ENCODE measurements at regions not wholly inside any gene's neighbourhood (a gene's known extent, or its start where the extent isn't known, plus 50 kb on each side); places are given as distances from the start of the nearest gene placed in this dataset.

DNA sequence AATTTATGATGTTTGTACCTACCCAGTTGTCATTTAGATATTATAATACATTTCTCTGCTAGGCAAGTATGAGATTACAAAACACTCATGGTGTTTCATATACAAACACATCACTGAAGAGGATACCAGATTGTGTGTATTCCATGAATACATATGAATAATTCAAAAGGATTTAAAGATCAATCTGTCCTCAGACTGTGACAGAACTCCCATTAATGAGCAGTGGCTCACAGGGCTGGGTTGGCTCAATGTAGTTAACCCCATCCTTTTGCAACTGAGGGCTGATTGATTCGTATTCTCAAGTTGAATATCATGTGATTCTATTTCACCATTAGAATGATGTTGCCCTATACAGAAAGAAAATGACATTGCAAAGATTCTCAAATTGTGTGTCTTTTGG is 79.6 kb upstream of the SPANXN2 start:
- no peak overlapping the region for H4K5ac ChIP-seq (ENCODE audit: low read length)
- no peak overlapping the region for H3K4ac ChIP-seq (ENCODE audit: low read depth, low read length)
- no peak overlapping the region for H2BK15ac ChIP-seq (replicated peaks; ENCODE audit: low read depth)
- no peak overlapping the region for H3K27ac ChIP-seq (ENCODE audit: low read depth, low read length)
- no CpG with 5 or more reads among the region's 1 CpG for WGBS (ENCODE audit: extremely low coverage, insufficient coverage, low lambda C conversion rate)
- no peaks in the 10 kb centered on the region for H3K79me1 ChIP-seq (ENCODE audit: low read length)
- no peak overlapping the region for H2BK120ac ChIP-seq (ENCODE audit: low read depth, low read length)
- no peak overlapping the region for H2BK5ac ChIP-seq (ENCODE audit: low read length)
- no peak overlapping the region for H3K4me2 ChIP-seq (ENCODE audit: low read length)
- no peak overlapping the region for H3K4me3 ChIP-seq (ENCODE audit: low read length)
- DNase-seq = no peak
- H3K9ac ChIP-seq (ENCODE audit: low read length) = no peak overlapping the region
- no peak overlapping the region for H3K23ac ChIP-seq (ENCODE audit: low read length)
- no peak overlapping the region for H2AK5ac ChIP-seq (ENCODE audit: low read length)
- no peak overlapping the region for H3K18ac ChIP-seq (ENCODE audit: low read length)
- H3K56ac ChIP-seq (ENCODE audit: low read length) = no peak overlapping the region
- H3K4me1 ChIP-seq (ENCODE audit: control insufficient read depth, low read depth, low read length) = no peaks in the 10 kb centered on the region
- no peaks in the 10 kb centered on the region for H3K36me3 ChIP-seq (ENCODE audit: control insufficient read depth, insufficient read depth, low read length)
- no peaks in the 10 kb centered on the region for H3K27me3 ChIP-seq (ENCODE audit: insufficient read depth, low read length, poor library complexity)
- no peaks in the 10 kb centered on the region for H3K79me2 ChIP-seq (ENCODE audit: control insufficient read depth, insufficient read depth, low read length)
- no peak overlapping the region for H4K8ac ChIP-seq (ENCODE audit: low read depth, low read length)

GRCh38 chrX:143788265-143788664 is 67.7 kb upstream of the SPANXN2 start:
- Histone ChIP-seq H3K4me1 (ENCODE audit: control insufficient read depth, low read depth, low read length) (no peaks in the 10 kb centered on the region), H3K56ac (ENCODE audit: low read length) (no peak overlapping the region), H3K4ac (ENCODE audit: low read depth, low read length) (no peak overlapping the region), H3K18ac (ENCODE audit: low read length) (no peak overlapping the region), H3K79me2 (ENCODE audit: control insufficient read depth, insufficient read depth, low read length) (no peaks in the 10 kb centered on the region), H3K27me3 (ENCODE audit: insufficient read depth, low read length, poor library complexity) (no peaks in the 10 kb centered on the region), H3K79me1 (ENCODE audit: low read length) (no peaks in the 10 kb centered on the region), H3K4me3 (ENCODE audit: low read length) (no peak overlapping the region), H3K4me2 (ENCODE audit: low read length) (no peak overlapping the region), H2AK5ac (ENCODE audit: low read length) (no peak overlapping the region), H2BK120ac (ENCODE audit: low read depth, low read length) (no peak overlapping the region), H2BK15ac (replicated peaks; ENCODE audit: low read depth) (no peak overlapping the region), H4K5ac (ENCODE audit: low read length) (no peak overlapping the region), H3K9ac (ENCODE audit: low read length) (no peak overlapping the region), H3K36me3 (ENCODE audit: control insufficient read depth, insufficient read depth, low read length) (no peaks in the 10 kb centered on the region), H3K27ac (ENCODE audit: low read depth, low read length) (no peak overlapping the region), H2BK5ac (ENCODE audit: low read length) (no peak overlapping the region), H4K8ac (ENCODE audit: low read depth, low read length) (no peak overlapping the region), H3K23ac (ENCODE audit: low read length) (no peak overlapping the region)
- DNase-seq = peak; percentile 51
- WGBS (ENCODE audit: extremely low coverage, insufficient coverage, low lambda C conversion rate) = no CpG with 5 or more reads among the region's 3 CpGs

DNA sequence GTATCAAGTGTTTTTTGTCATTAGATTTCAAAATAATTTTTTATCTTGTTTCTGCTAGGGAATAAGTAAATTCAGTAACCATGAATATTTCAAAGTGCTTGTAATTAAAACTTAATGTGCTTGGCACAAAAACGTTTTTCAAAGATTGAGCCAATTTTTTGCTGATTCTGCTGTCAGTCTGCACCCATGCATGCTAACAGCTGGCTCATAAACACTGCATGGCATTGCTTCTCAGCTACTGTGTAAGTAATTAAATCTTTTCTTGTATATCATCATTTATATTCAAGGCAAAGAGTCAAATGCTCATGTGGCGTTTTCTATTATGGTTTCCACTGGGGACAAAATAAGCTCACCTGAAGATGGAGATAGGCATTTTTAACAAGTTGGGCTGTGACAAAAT is 66.8 kb upstream of the SPANXN2 start:
- no peak for DNase-seq
- no CpG with 5 or more reads among the region's 2 CpGs for WGBS (ENCODE audit: extremely low coverage, insufficient coverage, low lambda C conversion rate)
- Histone ChIP-seq H3K4ac (ENCODE audit: low read depth, low read length) (no peak overlapping the region), H3K23ac (ENCODE audit: low read length) (no peak overlapping the region), H4K8ac (ENCODE audit: low read depth, low read length) (no peak overlapping the region), H2AK5ac (ENCODE audit: low read length) (no peak overlapping the region), H3K36me3 (ENCODE audit: control insufficient read depth, insufficient read depth, low read length) (no peaks in the 10 kb centered on the region), H3K9ac (ENCODE audit: low read length) (no peak overlapping the region), H2BK120ac (ENCODE audit: low read depth, low read length) (no peak overlapping the region), H3K27me3 (ENCODE audit: insufficient read depth, low read length, poor library complexity) (no peaks in the 10 kb centered on the region), H3K56ac (ENCODE audit: low read length) (no peak overlapping the region), H3K79me1 (ENCODE audit: low read length) (no peaks in the 10 kb centered on the region), H4K5ac (ENCODE audit: low read length) (no peak overlapping the region), H3K4me2 (ENCODE audit: low read length) (no peak overlapping the region), H3K79me2 (ENCODE audit: control insufficient read depth, insufficient read depth, low read length) (no peaks in the 10 kb centered on the region), H2BK5ac (ENCODE audit: low read length) (no peak overlapping the region), H2BK15ac (replicated peaks; ENCODE audit: low read depth) (no peak overlapping the region), H3K4me1 (ENCODE audit: control insufficient read depth, low read depth, low read length) (no peaks in the 10 kb centered on the region), H3K27ac (ENCODE audit: low read depth, low read length) (no peak overlapping the region), H3K4me3 (ENCODE audit: low read length) (no peak overlapping the region), H3K18ac (ENCODE audit: low read length) (no peak overlapping the region)

GRCh38 chrX:143781103-143781502 is 60.6 kb upstream of the SPANXN2 start:
- Histone ChIP-seq H3K27ac (ENCODE audit: low read depth, low read length) (no peak overlapping the region), H3K56ac (ENCODE audit: low read length) (no peak overlapping the region), H3K23ac (ENCODE audit: low read length) (no peak overlapping the region), H3K4me3 (ENCODE audit: low read length) (no peak overlapping the region), H4K8ac (ENCODE audit: low read depth, low read length) (no peak overlapping the region), H3K27me3 (ENCODE audit: insufficient read depth, low read length, poor library complexity) (no peaks in the 10 kb centered on the region), H3K79me1 (ENCODE audit: low read length) (no peaks in the 10 kb centered on the region), H3K18ac (ENCODE audit: low read length) (no peak overlapping the region), H3K4me1 (ENCODE audit: control insufficient read depth, low read depth, low read length) (no peaks in the 10 kb centered on the region), H4K5ac (ENCODE audit: low read length) (no peak overlapping the region), H3K9ac (ENCODE audit: low read length) (no peak overlapping the region), H3K4ac (ENCODE audit: low read depth, low read length) (no peak overlapping the region), H2BK15ac (replicated peaks; ENCODE audit: low read depth) (no peak overlapping the region), H2BK5ac (ENCODE audit: low read length) (no peak overlapping the region), H3K36me3 (ENCODE audit: control insufficient read depth, insufficient read depth, low read length) (no peaks in the 10 kb centered on the region), H3K4me2 (ENCODE audit: low read length) (no peak overlapping the region), H2BK120ac (ENCODE audit: low read depth, low read length) (no peak overlapping the region), H3K79me2 (ENCODE audit: control insufficient read depth, insufficient read depth, low read length) (no peaks in the 10 kb centered on the region), H2AK5ac (ENCODE audit: low read length) (no peak overlapping the region)
- peak; percentile 76 for DNase-seq
